Tibial nerve (tissue), 4 donors: ENCODE measurements at regions not wholly inside any gene's neighbourhood (a gene's known extent, or its start where the extent isn't known, plus 50 kb on each side); places are given as distances from the start of the nearest gene placed in this dataset.
"Not testable (repeated sequence)": the region's sequence is repeated elsewhere in the genome, so short reads cannot be mapped to it uniquely, and the experiment has no call there.

Source experiments
- DNase-seq, 2 donors: peaks; one replicate each; pipeline ENCODE4 v3.0.0-alpha.2; 2019; ENCODE audit warnings: low spot score in 2 of 2
- H3K27ac ChIP-seq, 4 donors: fragments of 200-600 bp; sonication (generic) in 3 of 4; one replicate each; pipeline ENCODE4 v1.5.1; 2017 to 2019; ENCODE audit warnings: mild to moderate bottlenecking in 1 of 4
- H3K27me3 ChIP-seq, 2 donors: fragments of 200-600 bp; sonication (generic) in 1 of 2; one replicate each; pipeline versions ENCODE4 v1.5.1 to v1.6.0; 2017 to 2019
- H3K36me3 ChIP-seq, 3 donors: fragments of 200-600 bp; sonication (generic); one replicate each; pipeline ENCODE4 v1.5.1; 2018 to 2019
- H3K4me1 ChIP-seq, 4 donors: fragments of 200-600 bp; sonication (generic) in 3 of 4; one replicate each; pipeline ENCODE4 v1.5.1; 2017 to 2019
- H3K4me3 ChIP-seq, 4 donors: fragments of 200-600 bp; sonication (generic) in 3 of 4; one replicate each; pipeline ENCODE4 v1.5.1; 2017 to 2019; ENCODE audit warnings: mild to moderate bottlenecking in 1 of 4, moderate library complexity in 1 of 4
- H3K9me3 ChIP-seq, 4 donors: fragments of 200-600 bp; sonication (generic) in 3 of 4; one replicate each; pipeline ENCODE4 v1.5.1; 2017 to 2019
- CTCF ChIP-seq, 5 experiments: fragments of 200-600 bp in 3 of 5; fragments of 450-650 bp in 2 of 5; sonication (generic) in 3 of 5; IDR thresholded peaks; one replicate each; pipeline ENCODE4 v1.5.1; 2016 to 2019; ENCODE audit warnings: antibody characterized with exemption in 5 of 5, mild to moderate bottlenecking in 3 of 5, moderate library complexity in 2 of 5
- EP300 ChIP-seq, 2 donors: sonication (generic); formaldehyde crosslinking; IDR thresholded peaks; one replicate each; pipeline ENCODE4 v1.6.1; 2017; ENCODE audit warnings: antibody characterized with exemption in 2 of 2, mild to moderate bottlenecking in 1 of 2
- POLR2A ChIP-seq, 2 donors: fragments of 450-650 bp; IDR thresholded peaks; one replicate each; pipeline ENCODE4 v1.6.1; 2017; ENCODE audit warnings: antibody characterized with exemption in 2 of 2, mild to moderate bottlenecking in 2 of 2, moderate library complexity in 2 of 2
- WGBS, 2 donors: methylation state at CpG; one replicate each; pipeline ENCODE4 v1.1.5; 2018; 5-methylcytosine and 5-hydroxymethylcytosine counted together

DNA sequence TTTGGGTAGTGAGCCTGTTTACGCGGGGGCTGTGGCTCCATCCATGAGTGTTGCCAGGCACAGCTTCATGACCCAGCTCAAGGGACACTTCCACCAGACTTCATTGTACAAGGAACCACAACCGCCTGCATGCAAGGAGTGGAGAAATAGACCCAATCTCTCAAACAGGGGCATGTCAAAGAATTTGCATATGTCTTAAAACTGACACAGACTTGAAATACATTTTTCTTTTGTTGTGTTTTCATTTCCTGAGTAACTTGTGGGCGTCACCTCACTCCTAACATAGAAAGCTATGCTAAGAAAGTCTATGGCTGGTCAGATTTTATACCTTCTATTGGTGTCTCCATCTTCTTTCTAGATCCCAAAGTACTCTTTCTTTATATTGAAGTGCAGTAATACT lies 266.2 kb upstream of the RNF32 start:
- DNase-seq: no peak
- Histone ChIP-seq H3K9me3 (peaks cover 0 to 31% (median 0%) of the 10 kb centered on the region in 4 donors), H3K4me3 (no peak overlapping the region), H3K27ac (no peak overlapping the region), H3K36me3 (no peaks in the 10 kb centered on the region), H3K4me1 (no peaks in the 10 kb centered on the region), H3K27me3 (no peaks in the 10 kb centered on the region)
- TF ChIP-seq CTCF (IDR thresholded peaks at IDR 0.05): no peak
- no peak for TF ChIP-seq POLR2A (IDR thresholded peaks at IDR 0.05)
- TF ChIP-seq EP300 (IDR thresholded peaks at IDR 0.05): no peak
- 89 to 93% methylated on average over 4 of the region's 4 CpGs for WGBS, 2 donors

GRCh38 chr7:156369929-156370328 lies 270.6 kb upstream of the RNF32 start:
- not testable (repeated sequence) for H3K27me3 ChIP-seq, H3K4me1 ChIP-seq, H3K27ac ChIP-seq, DNase-seq, H3K36me3 ChIP-seq, H3K4me3 ChIP-seq
- 85 to 87% methylated on average over 6 of the region's 6 CpGs for WGBS, 2 donors
- H3K9me3 ChIP-seq: peaks cover 0 to 31% (median 0%) of the 10 kb centered on the region in 4 donors

GRCh38 chr7:156368053-156368843 lies 272.3 kb upstream of the RNF32 start:
- no peak for TF ChIP-seq CTCF (IDR thresholded peaks at IDR 0.05)
- no peak for TF ChIP-seq EP300 (IDR thresholded peaks at IDR 0.05)
- no peak for TF ChIP-seq POLR2A (IDR thresholded peaks at IDR 0.05)
- Histone ChIP-seq H3K27me3 (no peaks in the 10 kb centered on the region), H3K4me1 (no peaks in the 10 kb centered on the region), H3K9me3 (peaks cover 0 to 31% (median 0%) of the 10 kb centered on the region in 4 donors), H3K36me3 (no peaks in the 10 kb centered on the region), H3K27ac (no peak overlapping the region), H3K4me3 (no peak overlapping the region)
- 78 to 80% methylated on average over 12 of the region's 12 CpGs for WGBS, 2 donors
- no peak for DNase-seq

DNA sequence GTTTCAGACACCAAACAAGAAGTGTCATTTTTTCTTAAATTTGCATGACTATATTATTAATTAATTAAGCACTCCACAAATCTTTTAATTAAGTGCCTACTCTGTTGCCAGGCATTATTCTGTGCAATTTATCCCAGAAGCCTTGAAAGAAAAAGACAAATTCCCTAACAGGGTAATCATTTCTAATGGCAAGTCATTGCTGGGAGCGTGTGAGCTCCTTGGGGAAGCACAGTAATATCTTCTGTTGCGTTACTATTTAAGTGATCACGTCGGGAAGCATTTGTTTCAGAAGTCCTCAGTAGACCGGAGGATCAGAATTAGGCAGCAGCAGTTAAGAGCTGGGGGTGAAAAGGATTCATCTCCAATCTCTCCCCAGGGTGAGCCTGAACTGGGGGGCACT lies 276.8 kb upstream of the RNF32 start:
- no peaks in the 10 kb centered on the region for H3K4me1 ChIP-seq
- no peak overlapping the region for H3K4me3 ChIP-seq
- TF ChIP-seq CTCF (IDR thresholded peaks at IDR 0.05) (no peak), POLR2A (IDR thresholded peaks at IDR 0.05) (no peak), EP300 (IDR thresholded peaks at IDR 0.05) (no peak)
- WGBS, 2 donors: 73 to 81% methylated on average over 5 of the region's 5 CpGs
- H3K36me3 ChIP-seq: no peaks in the 10 kb centered on the region
- no peak for DNase-seq
- no peak overlapping the region for H3K27ac ChIP-seq
- H3K27me3 ChIP-seq: no peaks in the 10 kb centered on the region
- no peaks in the 10 kb centered on the region for H3K9me3 ChIP-seq

GRCh38 chr7:156360835-156361234 lies 279.7 kb upstream of the RNF32 start:
- Histone ChIP-seq H3K27me3 (no peaks in the 10 kb centered on the region), H3K9me3 (no peaks in the 10 kb centered on the region), H3K36me3 (no peaks in the 10 kb centered on the region), H3K4me3 (no peak overlapping the region), H3K4me1 (no peaks in the 10 kb centered on the region), H3K27ac (no peak overlapping the region)
- no peak for TF ChIP-seq EP300 (IDR thresholded peaks at IDR 0.05)
- TF ChIP-seq POLR2A (IDR thresholded peaks at IDR 0.05): no peak
- TF ChIP-seq CTCF (IDR thresholded peaks at IDR 0.05): no peak
- DNase-seq: no peak
- 53 to 61% methylated on average over 6 of the region's 6 CpGs for WGBS, 2 donors
